GM21737 (cell line): ENCODE measurements at regions not wholly inside any gene's neighbourhood (a gene's known extent, or its start where the extent isn't known, plus 50 kb on each side); places are given as distances from the start of the nearest gene placed in this dataset.
"Not testable (repeated sequence)": the region's sequence is repeated elsewhere in the genome, so short reads cannot be mapped to it uniquely, and the experiment has no call there.

ENCODE experiments used
- ATAC-seq: cut with Tn5 transposase; IDR thresholded peaks from one replicate; pipeline ENCODE4 v1.9.1; 2021; ENCODE audit warnings: mild to moderate bottlenecking, moderate library complexity; ENCODE audit not compliant: unreplicated experiment

GRCh38 chr17:83202002-83203000, 122.9 kb downstream of the METRNL start:
- ATAC-seq = no peak

GRCh38 chr17:83203073-83203471, 123.7 kb downstream of the METRNL start:
- ATAC-seq = no peak

DNA sequence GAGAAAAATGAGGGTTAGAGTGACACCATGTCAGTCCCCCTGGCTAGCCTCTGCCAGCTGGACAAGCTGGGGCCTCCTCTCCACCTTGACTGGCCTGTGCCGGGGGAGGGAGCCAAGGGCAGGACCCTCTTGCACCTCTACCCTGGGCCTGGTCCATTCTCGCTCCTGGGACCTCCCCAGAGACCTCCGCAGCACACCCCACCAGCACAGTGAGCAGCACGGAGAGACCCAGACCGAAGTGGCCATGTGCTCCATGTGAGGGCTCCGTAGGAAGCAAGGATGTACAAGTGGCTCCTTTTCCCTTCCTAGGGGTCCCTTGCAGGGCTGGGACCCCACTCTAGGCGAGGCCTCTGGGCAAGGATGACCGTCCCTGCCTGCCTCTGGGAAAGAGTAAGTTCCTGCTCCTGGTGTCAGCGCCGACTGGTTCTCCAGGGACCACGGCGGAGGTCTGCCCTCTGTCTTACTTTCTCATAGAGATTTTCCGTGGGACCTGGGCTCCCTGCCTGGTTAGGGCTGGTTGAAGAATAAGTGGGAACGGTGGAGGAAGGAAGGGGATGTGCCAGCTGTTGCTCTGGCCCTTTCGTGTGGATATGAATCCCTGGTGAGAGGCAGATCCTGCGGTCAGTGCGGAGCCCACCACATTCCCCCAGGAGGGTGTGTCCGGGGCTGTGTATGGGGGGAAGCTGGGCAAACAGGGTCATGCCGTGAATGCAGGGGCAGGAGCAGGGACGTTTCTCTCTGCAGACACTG, 124.2 kb downstream of the METRNL start:
- no peak for ATAC-seq

DNA sequence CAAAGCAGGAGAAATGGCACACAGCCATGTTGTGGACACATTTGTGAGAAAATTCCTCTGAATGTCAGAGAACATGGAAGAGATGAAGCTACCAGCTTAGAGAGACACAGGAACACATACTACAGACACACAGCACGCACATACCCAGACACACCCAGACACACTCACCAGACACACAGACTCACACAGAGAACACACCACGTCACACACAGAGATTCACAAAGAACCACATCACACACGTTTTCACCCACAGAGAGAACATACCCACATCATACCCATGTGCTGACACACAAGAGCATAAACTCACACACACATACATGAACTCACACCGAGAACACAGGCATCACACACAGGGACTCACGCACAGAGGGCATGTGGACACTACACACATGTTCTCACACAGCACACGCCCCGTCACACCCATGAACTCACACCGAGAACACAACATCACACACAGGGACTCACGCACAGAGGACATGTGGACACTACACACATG, 124.9 kb downstream of the METRNL start:
- no peak for ATAC-seq

DNA sequence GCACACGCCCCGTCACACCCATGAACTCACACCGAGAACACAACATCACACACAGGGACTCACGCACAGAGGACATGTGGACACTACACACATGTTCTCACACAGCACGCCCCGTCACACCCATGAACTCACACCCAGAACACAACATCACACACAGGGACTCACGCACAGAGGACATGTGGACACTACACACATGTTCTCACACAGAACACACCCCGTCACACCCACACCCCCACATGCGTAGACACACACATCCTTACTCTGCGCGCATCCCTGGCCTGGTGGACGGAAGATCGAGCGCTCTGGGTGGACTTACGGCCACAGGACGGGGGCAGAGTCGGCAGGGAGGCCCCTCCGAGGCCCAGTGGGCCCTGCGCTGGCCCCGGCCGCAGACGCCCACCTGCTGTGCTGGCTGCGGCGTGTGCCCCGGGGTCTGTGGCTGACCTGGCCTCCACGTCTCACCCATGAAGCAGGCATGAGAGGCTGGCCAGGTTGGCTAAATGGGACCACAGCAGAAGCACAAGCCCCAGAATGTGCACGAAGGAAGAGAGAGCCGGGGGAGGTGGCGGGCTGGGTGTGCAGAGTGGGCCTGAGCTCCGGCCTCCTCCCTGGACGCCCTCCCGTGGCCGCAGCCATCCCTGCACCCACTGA, 125.5 kb downstream of the METRNL start:
- ATAC-seq = not testable (repeated sequence)

DNA sequence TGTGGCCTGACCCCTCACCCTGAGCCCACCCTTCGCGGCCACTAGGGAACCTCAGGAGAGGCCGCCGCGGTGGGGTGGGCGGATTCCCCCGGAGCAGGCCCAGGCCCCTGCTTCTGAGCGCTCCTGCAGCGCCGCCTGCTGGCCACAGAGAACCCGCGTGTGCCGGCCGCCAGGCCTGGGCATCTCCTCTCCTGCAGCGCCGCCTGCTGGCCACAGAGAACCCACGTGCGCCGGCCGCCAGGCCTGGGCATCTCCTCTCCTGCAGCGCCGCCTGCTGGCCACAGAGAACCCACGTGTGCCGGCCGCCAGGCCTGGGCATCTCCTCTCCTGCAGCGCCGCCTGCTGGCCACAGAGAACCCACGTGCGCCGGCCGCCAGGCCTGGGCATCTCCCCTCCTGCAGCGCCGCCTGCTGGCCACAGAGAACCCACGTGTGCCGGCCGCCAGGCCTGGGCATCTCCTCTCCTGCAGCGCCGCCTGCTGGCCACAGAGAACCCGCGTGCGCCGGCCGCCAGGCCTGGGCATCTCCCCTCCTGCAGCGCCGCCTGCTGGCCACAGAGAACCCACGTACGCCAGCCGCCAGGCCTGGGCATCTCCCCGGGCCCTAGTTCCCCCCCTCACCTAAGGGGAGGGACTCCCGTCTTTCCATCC, 126.1 kb downstream of the METRNL start:
- ATAC-seq = not testable (repeated sequence)

DNA sequence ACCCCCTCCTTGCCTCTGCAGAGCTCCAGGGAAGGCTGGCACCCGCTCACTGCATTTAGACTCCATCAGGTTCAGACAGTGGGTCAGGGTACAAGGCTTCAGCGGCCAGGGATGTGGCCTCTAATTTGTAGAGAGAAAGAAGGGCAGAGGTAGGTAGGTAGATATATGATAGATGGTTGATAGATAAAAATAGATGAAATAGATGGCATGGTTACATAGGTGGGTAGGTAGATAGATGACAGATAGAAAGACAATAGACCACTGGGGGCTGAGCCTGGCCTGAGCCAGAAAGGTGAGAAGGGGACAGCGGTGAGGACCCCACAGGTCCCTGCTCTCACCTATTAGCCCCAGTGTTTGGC, 126.6 kb downstream of the METRNL start:
- ATAC-seq = not testable (repeated sequence)

DNA sequence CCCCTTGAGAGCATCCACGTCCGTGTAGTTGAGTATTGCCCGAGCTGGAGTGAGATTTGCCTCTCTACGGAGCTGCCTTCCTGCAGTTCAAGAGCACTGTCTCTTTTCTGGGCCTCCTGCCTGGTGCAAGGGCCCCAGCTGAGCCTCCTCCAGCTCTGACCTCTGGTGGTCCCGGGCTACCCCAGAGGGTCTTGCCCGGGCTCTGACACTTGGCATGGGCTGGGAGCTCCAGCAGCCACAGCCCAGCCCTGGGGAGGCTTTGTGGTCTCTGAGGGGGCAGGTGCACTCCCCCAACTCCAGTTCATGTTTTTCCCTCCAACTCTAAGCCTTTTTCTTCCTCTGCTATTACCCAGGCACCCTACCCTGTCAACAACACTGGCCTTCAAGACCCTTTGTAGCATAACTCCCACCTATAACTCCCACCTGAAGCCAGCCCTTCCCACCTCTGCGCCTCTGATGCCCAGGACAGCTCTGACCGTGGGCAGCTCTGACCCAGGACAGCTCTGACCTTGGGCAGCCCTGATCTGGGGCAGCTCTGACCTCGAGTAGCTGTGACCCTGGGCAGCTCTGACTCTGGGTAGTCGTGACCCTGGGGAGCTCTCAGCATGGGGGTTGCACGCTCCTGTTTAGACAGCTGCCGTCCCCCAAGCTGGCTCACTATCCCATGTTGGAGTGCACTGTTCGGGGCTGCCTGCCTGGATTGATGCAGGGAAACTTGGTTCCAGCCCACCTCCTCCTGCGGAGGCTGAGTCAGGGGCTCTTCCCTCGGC, 127.6 kb downstream of the METRNL start:
- ATAC-seq = not testable (repeated sequence)

GRCh38 chr17:83247001-83247400, 167.6 kb downstream of the METRNL start:
- not testable (repeated sequence) for ATAC-seq
